SU-DHL-6 (cell line): ENCODE measurements at regions not wholly inside any gene's neighbourhood (a gene's known extent, or its start where the extent isn't known, plus 50 kb on each side); places are given as distances from the start of the nearest gene placed in this dataset.

ENCODE experiments used
- CTCF ChIP-seq: fragments of 200-600 bp; sonication (generic); IDR thresholded peaks from one replicate; pipeline ENCODE4 v1.5.1; 2017; ENCODE audit warnings: antibody characterized with exemption, mild to moderate bottlenecking, low read length, moderate library complexity; ENCODE audit not compliant: insufficient read depth, poor library complexity, severe bottlenecking
- EZH2phosphoT487 ChIP-seq: fragments of 200-600 bp; sonication (generic), shearing (Covaris generic); conservative IDR thresholded peaks from 2 replicates; pipeline ENCODE4 v1.6.1; 2018; ENCODE audit warnings: mild to moderate bottlenecking, antibody characterized with exemption, low read length, moderate library complexity, mixed read lengths

- TF ChIP-seq CTCF, result no peak
- TF ChIP-seq EZH2phosphoT487, result no peak
Measured at GRCh38 chr10:24009736-24010135, 199.2 kb upstream of the KIAA1217 start.
